Activated naive CD4-positive, alpha-beta T cell (primary cell): ENCODE measurements at regions not wholly inside any gene's neighbourhood (a gene's known extent, or its start where the extent isn't known, plus 50 kb on each side); places are given as distances from the start of the nearest gene placed in this dataset.
A peak's percentile ranks its signal among the peaks of the same experiment; 100 is the strongest.
"Not testable (repeated sequence)": the region's sequence is repeated elsewhere in the genome, so short reads cannot be mapped to it uniquely, and the experiment has no call there.

Source experiments
- DNase-seq, 4 experiments: peaks; one replicate each; lab custom pipeline; 2025; lab: John Stamatoyannopoulos, UW

- DNase-seq: no peak
Measured at GRCh38 chr2:190150413-190150812, 87.9 kb upstream of the MSTN start.

GRCh38 chr2:190149908-190150307 is 87.4 kb upstream of the MSTN start:
- no peak for DNase-seq

- no peak for DNase-seq
Measured at GRCh38 chr2:190149200-190149599, 86.7 kb upstream of the MSTN start.

- not testable (repeated sequence) for DNase-seq
Measured at GRCh38 chr2:190146109-190146508, 83.6 kb upstream of the MSTN start.

GRCh38 chr2:190140474-190140873 is 77.9 kb upstream of the MSTN start:
- DNase-seq: not testable (repeated sequence)

- no peak for DNase-seq
Measured at GRCh38 chr2:190139371-190139770, 76.8 kb upstream of the MSTN start.

GRCh38 chr2:190138032-190138431 is 75.5 kb upstream of the MSTN start:
- no peak for DNase-seq

- DNase-seq: no peak
Measured at GRCh38 chr2:190137561-190137960, 75.0 kb upstream of the MSTN start.

GRCh38 chr2:190136825-190137224 is 74.3 kb upstream of the MSTN start:
- no peak for DNase-seq

GRCh38 chr2:190136259-190136658 is 73.7 kb upstream of the MSTN start:
- DNase-seq: no peak

- DNase-seq: no peak
Measured at GRCh38 chr2:190129421-190130199, 67.1 kb upstream of the MSTN start.

- no peak for DNase-seq
Measured at GRCh38 chr2:190127651-190128050, 65.1 kb upstream of the MSTN start.

- DNase-seq: no peak
Measured at GRCh38 chr2:190126798-190127197, 64.3 kb upstream of the MSTN start.

GRCh38 chr2:190123956-190124355 is 61.4 kb upstream of the MSTN start:
- DNase-seq: no peak

GRCh38 chr2:190121971-190122370 is 59.4 kb upstream of the MSTN start:
- no peak for DNase-seq

GRCh38 chr2:190121305-190121704 is 58.8 kb upstream of the MSTN start:
- no peak for DNase-seq

GRCh38 chr2:190119923-190120590 is 57.5 kb upstream of the MSTN start:
- peak in 1 of 4 experiments; percentile 1 for DNase-seq

- DNase-seq: peak in 2 of 4 experiments; percentile 1 to 10
Measured at GRCh38 chr2:190119257-190119656, 56.7 kb upstream of the MSTN start.

GRCh38 chr2:190117305-190117704 is 54.8 kb upstream of the MSTN start:
- DNase-seq: no peak

- no peak for DNase-seq
Measured at GRCh38 chr2:190113000-190113399, 50.5 kb upstream of the MSTN start.
